ENCODE measurements at regions not wholly inside any gene's neighbourhood (a gene's known extent, or its start where the extent isn't known, plus 50 kb on each side); places are given as distances from the start of the nearest gene placed in this dataset.

GRCh38 chr6:134706806-134707205, 243.1 kb downstream of the ALDH8A1 start:
- DNase-seq = no peak

- DNase-seq = no peak
These were observed 243.7 kb downstream of the ALDH8A1 start for GRCh38 chr6:134706153-134706552.

DNA sequence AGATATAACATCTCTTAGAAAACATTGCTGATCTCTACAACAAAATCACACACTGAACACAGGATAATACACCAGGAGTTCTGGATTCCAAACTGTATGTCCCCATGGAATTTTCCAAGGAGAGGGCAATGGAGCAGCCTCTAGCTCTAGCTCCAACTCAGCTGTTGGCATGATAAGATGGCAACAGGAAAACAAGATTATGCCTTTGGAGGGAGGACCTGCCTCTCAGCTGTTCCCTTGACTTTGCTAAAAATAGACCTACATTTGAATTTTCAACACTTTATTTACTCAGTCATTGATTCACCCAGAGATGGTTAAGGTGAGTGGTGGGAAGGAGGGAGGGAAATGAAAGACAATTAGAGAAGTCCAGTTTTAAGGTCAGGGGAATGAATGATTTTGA, 246.7 kb downstream of the ALDH8A1 start:
- no peak for DNase-seq

DNA sequence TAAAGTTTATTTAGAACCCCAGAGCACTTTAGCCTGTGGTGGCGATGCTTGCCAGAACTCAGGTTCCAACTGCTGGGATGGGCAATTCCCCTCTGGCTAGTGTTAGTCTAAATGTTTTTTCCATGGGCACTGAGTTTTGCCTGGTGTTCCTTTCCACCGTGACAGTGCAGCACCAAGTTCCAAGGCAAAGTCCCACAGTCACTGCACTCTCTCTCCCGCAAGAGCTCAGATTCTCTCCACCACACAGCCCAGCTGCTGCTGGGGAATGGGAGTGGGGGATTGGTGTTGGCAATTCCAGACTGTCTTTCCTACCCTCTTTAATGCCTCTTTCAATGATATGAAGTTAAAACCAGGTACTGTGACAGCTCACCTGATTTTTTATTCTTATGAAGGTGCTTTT, 247.6 kb downstream of the ALDH8A1 start:
- no peak for DNase-seq

- no peak for DNase-seq
These were observed 248.6 kb downstream of the ALDH8A1 start for GRCh38 chr6:134701301-134701700.

- no peak for DNase-seq
These were observed 251.7 kb downstream of the ALDH8A1 start for GRCh38 chr6:134698228-134698627.

DNA sequence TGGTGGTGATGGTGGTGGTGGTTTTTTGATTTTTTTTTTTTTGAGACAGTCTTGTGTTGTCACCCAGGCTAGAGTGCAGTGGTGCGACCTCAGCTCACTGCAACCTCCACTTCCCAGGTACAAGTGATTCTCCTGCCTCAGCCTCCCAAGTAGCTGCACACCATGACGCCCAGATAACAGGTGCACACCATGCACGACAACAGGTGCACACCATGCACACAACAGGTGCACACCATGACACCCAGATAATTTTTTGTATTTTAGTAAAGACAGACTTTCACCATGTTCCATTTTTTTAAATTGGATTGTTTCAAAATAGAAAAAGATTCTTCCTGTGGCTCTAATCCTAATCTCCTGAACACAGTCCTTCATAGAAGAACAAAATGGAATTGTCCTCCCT, 257.9 kb downstream of the ALDH8A1 start:
- no peak for DNase-seq

GRCh38 chr6:134691180-134691579, 258.7 kb downstream of the ALDH8A1 start:
- DNase-seq = no peak

GRCh38 chr6:134690048-134690447, 259.9 kb downstream of the ALDH8A1 start:
- no peak for DNase-seq

DNA sequence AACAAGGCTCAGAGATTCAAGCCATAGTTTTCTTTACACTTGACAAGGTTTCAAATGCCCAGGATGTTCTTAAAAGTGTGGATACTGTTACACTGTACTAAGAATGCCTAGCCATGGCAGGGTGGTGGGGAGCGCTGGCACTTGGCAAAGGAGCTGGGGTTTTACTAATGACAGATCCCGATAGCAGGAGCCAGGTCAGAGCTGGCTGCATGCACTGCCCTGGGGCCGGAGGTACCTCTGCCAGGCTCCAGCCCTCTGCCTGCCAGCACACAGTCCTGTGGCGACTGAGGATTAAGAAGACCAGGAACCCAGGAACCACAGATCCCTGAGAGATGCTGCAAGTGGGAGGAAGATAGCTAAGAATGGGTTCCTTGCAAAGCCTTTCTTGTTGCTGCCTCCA, 260.3 kb downstream of the ALDH8A1 start:
- DNase-seq = no peak

GRCh38 chr6:134689177-134689576, 260.7 kb downstream of the ALDH8A1 start:
- DNase-seq = no peak

DNA sequence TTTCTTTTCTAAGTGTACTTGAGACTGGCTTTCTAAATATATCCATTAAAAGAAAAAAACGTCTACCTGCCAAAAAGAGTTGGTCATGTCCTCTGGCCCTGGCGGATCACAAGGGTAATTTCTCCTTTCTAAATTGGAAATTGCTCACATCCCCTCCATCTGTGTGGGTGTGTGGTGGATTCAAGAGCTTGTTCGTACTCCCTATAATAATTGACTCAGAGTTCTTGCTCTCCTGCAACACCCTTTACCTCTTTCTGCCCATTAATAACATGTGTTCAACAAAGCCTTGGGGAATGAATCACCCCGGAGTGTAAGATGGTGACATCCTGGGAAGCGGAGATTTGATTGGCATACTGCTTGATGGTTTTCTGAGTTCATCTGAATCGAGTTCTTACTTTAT, 263.8 kb downstream of the ALDH8A1 start:
- DNase-seq = peak; percentile 38

DNA sequence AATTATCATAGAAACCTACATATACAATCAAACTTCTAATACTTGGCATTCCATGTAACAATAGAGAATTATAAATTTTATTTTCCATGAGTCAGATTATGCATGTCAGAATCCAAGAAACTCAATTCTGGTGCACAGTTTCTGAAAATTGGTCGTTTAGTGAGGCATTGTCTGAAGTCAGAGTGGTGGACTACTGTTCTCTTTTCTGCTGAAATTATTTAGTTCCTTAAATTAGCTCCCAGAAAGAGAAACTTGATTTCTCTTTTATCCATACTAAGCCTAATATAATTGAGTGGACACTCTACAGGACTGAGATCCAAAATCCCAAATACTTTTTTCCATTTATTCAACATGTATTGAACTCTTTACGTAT, 265.5 kb downstream of the ALDH8A1 start:
- peak; percentile 54 for DNase-seq

- DNase-seq = peak; percentile 51
These were observed 266.0 kb downstream of the ALDH8A1 start for GRCh38 chr6:134683783-134684422.

DNA sequence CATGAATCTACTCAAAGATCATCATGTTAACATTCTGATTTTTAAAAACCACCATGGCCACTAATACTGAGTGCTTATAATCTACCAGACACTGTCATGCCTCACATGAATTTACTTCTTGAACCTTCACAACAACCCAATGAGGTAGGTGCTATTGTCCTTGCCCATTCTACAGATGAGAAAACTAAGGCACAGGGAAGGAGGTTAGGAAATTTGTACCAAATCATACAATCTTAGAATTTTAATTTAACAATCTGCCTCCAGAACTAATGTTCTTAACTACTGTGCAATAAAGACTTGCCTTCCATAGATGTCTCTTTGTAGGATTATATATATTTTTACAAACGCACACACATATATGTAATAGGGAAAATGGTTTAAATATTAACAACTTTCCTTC, 269.5 kb downstream of the ALDH8A1 start:
- DNase-seq = no peak

DNA sequence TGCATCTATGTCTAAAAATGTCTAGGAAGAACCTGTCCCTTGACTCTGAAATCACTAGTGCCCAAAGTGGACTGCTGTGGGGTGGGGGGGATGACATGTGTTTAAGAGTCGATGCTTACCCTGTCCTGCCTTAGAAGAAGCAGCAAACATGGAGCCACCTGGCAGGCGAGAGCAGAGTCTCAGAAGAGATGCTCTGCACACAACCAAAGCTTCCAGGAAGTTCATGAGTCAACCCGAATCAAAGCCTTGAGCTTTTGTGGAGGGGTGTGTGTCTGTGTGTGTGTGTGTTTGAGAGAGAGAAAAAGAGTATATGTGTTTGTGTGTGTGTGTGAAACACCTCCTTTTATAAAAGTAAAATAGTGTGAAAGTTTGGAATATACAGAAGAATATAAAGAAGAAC, 269.9 kb downstream of the ALDH8A1 start:
- DNase-seq = no peak

DNA sequence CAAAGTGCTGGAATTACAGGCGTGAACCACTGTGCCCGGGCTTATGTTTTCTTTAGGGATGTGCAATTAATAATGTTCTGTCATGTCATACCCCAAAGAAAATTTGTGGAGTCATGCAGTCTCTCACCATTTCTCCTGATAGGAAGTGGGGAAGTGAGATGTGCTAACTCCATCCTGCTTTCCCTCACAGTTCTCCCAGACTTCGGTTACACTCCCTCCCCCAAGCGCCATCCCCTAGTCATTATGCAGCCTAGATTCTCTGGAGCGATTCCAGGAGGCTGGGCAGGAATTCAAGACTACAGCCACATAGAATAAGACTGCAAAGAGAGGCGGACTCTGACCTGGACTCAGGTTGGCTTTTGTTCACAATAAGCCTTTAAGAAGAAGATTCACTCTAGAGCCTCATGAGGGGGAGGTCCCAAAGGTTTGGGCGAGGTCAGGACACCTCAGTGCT, 271.4 kb downstream of the ALDH8A1 start:
- DNase-seq = no peak

- DNase-seq = no peak
These were observed 273.3 kb downstream of the ALDH8A1 start for GRCh38 chr6:134676307-134677281.

DNA sequence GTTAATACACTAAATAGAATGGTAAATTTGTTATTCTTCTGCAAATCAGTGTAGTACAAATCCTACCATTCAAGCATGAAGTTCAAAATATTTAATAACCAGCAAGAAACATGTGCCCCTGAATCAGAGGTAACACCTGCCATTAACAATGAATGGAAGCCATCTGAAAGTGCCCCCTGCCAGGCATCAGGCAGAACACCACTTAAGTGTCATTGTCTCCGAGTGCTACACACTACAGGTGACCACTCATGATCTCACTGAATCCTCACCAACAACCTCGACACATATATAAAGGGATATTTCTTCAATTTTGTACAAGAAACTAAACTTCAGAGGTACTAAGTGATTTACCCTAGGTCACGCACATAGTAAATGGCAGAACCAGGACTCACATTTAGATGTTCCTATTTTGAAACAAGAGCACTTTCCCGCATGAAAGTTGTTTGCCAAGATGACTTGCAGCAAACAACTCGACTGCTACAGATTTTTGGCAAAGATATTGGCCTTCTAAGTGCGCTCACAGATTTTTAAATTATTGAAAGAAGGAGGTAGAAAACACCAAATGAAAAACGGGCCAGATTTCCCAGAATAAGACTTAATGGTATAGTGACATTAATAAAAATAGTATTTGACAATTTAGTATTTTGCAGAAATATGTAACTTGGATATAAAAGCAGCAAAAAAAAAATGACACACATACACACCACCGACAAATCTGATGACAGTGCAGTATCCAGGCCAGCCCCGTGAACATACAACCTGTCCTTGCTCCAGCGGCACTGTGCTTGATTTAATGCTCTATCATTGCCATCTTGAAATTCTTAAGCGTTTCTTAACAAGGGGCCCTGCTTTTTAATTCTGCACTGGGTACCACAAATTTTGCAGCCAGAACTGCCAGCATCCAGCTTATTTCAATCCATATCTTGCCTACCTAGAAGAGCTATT, 274.5 kb downstream of the ALDH8A1 start:
- DNase-seq = no peak

DNA sequence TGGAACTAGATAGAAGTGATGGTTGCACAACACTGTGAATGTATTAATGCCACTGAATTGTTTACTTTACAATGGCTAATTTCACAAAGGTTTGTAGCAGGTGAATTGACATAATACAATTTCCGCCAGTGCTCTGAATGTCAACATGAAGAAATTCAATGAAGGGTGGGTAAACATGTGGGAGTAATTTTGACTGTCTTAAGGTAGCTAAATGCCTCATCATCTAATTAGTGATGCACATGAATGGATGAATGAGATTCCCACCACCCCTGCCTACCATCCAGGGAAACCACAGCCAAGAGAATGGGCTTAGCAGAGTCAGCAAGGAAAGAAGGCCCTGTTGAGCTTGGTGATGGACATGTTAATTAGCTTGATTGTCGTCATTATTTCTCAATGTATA, 275.3 kb downstream of the ALDH8A1 start:
- DNase-seq = no peak

- DNase-seq = no peak
These were observed 280.4 kb downstream of the ALDH8A1 start for GRCh38 chr6:134669485-134669884.

DNA sequence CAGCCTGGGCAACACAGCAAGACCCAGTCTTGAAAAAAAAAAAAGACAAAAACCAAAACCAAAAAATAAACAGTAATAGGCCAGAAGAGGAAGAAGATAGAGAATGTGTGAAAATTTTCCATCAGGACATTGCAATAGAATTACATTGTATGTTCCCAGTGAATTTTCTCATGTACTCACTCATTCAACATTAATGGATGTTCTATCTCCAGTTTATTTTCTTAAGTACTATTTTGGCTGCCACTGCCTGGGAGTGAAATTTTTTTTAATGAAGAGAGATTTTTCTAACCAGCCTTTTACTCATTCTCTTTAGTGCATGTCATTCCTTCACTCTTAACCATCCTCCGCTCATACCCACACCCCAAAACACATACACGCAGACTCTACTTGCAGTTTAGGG, 282.8 kb downstream of the ALDH8A1 start:
- DNase-seq = no peak

GRCh38 chr6:134666125-134666524, 283.8 kb downstream of the ALDH8A1 start:
- DNase-seq = peak; percentile 33
